Loucy (cell line): ENCODE measurements at regions not wholly inside any gene's neighbourhood (a gene's known extent, or its start where the extent isn't known, plus 50 kb on each side); places are given as distances from the start of the nearest gene placed in this dataset.

Experiments used
- H2AFZ ChIP-seq: fragments of 200-600 bp; sonication (generic); 2 replicates; pipeline ENCODE4 v1.6.0; 2016; ENCODE audit warnings: antibody characterized with exemption, mild to moderate bottlenecking, low read length, moderate library complexity
- H3F3A ChIP-seq: fragments of 200-600 bp; 2 replicates; pipeline ENCODE4 v1.6.0; 2016; ENCODE audit warnings: antibody characterized with exemption, low read depth, mild to moderate bottlenecking
- H3K27me3 ChIP-seq: fragments of 200-600 bp; sonication (generic); 2 replicates; pipeline ENCODE4 v1.6.1; 2014; ENCODE audit warnings: low read length, mild to moderate bottlenecking; ENCODE audit not compliant: insufficient read depth, poor library complexity, severe bottlenecking
- H3K36me3 ChIP-seq: fragments of 200-600 bp; sonication (generic); 2 replicates; pipeline ENCODE4 v1.6.1; 2016; ENCODE audit warnings: low read length; ENCODE audit not compliant: insufficient read depth
- H3K4me1 ChIP-seq: fragments of 200-600 bp; sonication (generic); 2 replicates; pipeline ENCODE4 v1.5.1; 2014; ENCODE audit warnings: low read length, mild to moderate bottlenecking; ENCODE audit not compliant: insufficient read depth, poor library complexity, severe bottlenecking
- H3K4me2 ChIP-seq: fragments of 200-600 bp; sonication (generic); 2 replicates; pipeline ENCODE4 v1.6.0; 2014; ENCODE audit warnings: antibody characterized with exemption, low read length, low read depth, mild to moderate bottlenecking; ENCODE audit not compliant: poor library complexity, severe bottlenecking
- H3K4me3 ChIP-seq: fragments of 200-600 bp; sonication (generic); 2 replicates; pipeline ENCODE4 v1.5.1; 2014; ENCODE audit warnings: low read length, mild to moderate bottlenecking, mixed read lengths; ENCODE audit not compliant: poor library complexity, severe bottlenecking
- H3K79me2 ChIP-seq: fragments of 200-600 bp; sonication (generic); 2 replicates; pipeline ENCODE4 v1.6.1; 2014; ENCODE audit warnings: low read length; ENCODE audit not compliant: insufficient read depth
- H3K9ac ChIP-seq: fragments of 200-600 bp; sonication (generic); 2 replicates; pipeline ENCODE4 v1.6.0; 2014; ENCODE audit warnings: mild to moderate bottlenecking, low read depth, low read length, moderate library complexity; ENCODE audit not compliant: poor library complexity, severe bottlenecking
- H3K9me2 ChIP-seq: fragments of 200-600 bp; sonication (generic); replicated peaks from 2 replicates; pipeline ENCODE4 v1.6.1; 2016; ENCODE audit warnings: low read depth, low read length, mixed read lengths
- H3K9me3 ChIP-seq: fragments of 200-600 bp; sonication (generic); 2 replicates; pipeline ENCODE4 v1.6.1; 2014; ENCODE audit warnings: mild to moderate bottlenecking, antibody characterized with exemption, low read length, low read depth; ENCODE audit not compliant: insufficient read depth
- H4K20me1 ChIP-seq: fragments of 200-600 bp; sonication (generic); 2 replicates; pipeline ENCODE4 v1.6.0; 2014; ENCODE audit warnings: antibody characterized with exemption, low read length, mild to moderate bottlenecking; ENCODE audit not compliant: insufficient read depth, poor library complexity, severe bottlenecking
- EZH2phosphoT487 ChIP-seq: fragments of 200-600 bp; IDR thresholded peaks from 2 replicates; pipeline ENCODE4 v1.6.1; 2018; ENCODE audit warnings: antibody characterized with exemption, mild to moderate bottlenecking, moderate library complexity, borderline replicate concordance
- TF ChIP-seq, protein P1 (sequence below): fragments of 200-600 bp; sonication (generic); conservative IDR thresholded peaks from 2 replicates; pipeline ENCODE4 v1.5.1; 2014; ENCODE audit warnings: mild to moderate bottlenecking, antibody characterized with exemption, low read length

DNA sequence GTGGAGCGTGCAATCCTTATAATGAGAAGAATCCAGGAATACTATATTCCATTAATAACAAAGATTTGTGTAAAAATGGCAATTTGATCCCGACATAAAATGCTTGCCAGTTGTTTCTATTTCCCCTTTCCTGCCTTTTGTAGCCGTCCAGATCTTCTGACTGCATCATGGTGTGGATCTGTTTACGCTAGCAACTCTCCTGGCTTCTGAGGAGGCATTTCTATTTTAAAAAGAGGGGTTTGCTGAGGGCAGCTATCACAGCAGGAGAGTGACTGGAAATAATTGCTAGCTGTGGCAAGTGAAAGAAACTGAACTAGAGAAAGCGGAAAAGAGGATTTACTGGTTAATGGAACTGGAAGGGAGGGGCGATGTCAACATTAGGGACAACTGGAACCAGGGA lies 145.6 kb downstream of the ATP23 start:
- Histone ChIP-seq H3K9me2 (no peaks in the 10 kb centered on the region), H3K27me3 (no peaks in the 10 kb centered on the region), H2AFZ (no peak overlapping the region), H3K4me1 (no peaks in the 10 kb centered on the region), H3K4me3 (no peak overlapping the region), H3K36me3 (no peaks in the 10 kb centered on the region), H4K20me1 (no peaks in the 10 kb centered on the region), H3F3A (no peaks in the 10 kb centered on the region), H3K79me2 (no peaks in the 10 kb centered on the region), H3K9me3 (no peaks in the 10 kb centered on the region), H3K4me2 (no peak overlapping the region), H3K9ac (no peak overlapping the region)
- TF ChIP-seq EZH2phosphoT487 = no peak
- TF ChIP-seq, protein P1, sequence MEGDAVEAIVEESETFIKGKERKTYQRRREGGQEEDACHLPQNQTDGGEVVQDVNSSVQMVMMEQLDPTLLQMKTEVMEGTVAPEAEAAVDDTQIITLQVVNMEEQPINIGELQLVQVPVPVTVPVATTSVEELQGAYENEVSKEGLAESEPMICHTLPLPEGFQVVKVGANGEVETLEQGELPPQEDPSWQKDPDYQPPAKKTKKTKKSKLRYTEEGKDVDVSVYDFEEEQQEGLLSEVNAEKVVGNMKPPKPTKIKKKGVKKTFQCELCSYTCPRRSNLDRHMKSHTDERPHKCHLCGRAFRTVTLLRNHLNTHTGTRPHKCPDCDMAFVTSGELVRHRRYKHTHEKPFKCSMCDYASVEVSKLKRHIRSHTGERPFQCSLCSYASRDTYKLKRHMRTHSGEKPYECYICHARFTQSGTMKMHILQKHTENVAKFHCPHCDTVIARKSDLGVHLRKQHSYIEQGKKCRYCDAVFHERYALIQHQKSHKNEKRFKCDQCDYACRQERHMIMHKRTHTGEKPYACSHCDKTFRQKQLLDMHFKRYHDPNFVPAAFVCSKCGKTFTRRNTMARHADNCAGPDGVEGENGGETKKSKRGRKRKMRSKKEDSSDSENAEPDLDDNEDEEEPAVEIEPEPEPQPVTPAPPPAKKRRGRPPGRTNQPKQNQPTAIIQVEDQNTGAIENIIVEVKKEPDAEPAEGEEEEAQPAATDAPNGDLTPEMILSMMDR = no peak

DNA sequence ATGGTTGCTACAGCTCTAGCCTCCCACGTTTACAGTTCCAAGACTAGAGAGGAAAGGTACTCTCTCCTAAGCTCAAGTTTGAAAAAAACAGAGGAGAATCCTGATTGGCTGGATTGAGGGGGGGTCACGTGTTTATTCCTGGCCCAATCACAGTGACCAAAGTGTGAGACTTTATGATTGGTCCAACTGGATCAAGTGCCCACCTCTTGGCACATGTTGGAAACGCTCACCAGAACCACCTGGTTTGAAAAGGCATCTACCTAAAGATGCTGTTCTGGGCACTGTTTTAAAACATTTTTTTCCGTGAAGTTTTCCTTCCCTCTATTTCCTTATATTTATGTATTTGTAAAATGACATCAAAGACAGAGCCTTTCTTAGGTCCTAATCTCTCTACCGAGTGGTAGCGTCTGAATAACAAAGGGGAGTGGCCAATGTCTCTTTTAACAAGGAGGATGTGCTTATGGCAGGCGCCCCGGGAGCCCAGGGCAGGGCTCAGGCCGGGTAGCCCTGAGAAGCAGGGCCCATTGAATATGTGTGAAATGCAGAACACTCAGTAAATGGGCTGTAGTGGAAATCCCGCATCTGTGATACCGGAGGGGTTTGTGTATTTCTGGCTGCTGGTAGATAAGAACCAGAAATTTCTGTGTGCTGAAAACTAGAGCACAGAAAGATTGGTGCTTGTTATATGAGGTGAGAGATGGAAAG lies 146.2 kb downstream of the ATP23 start:
- Histone ChIP-seq H3K4me3 (no peak overlapping the region), H3K4me2 (no peak overlapping the region), H3K79me2 (no peaks in the 10 kb centered on the region), H3K9me3 (no peaks in the 10 kb centered on the region), H3K36me3 (no peaks in the 10 kb centered on the region), H3K9me2 (no peaks in the 10 kb centered on the region), H3K27me3 (no peaks in the 10 kb centered on the region), H3K4me1 (no peaks in the 10 kb centered on the region), H3F3A (no peaks in the 10 kb centered on the region), H2AFZ (no peak overlapping the region), H4K20me1 (no peaks in the 10 kb centered on the region), H3K9ac (no peak overlapping the region)
- TF ChIP-seq, protein P1 = no peak
- no peak for TF ChIP-seq EZH2phosphoT487

DNA sequence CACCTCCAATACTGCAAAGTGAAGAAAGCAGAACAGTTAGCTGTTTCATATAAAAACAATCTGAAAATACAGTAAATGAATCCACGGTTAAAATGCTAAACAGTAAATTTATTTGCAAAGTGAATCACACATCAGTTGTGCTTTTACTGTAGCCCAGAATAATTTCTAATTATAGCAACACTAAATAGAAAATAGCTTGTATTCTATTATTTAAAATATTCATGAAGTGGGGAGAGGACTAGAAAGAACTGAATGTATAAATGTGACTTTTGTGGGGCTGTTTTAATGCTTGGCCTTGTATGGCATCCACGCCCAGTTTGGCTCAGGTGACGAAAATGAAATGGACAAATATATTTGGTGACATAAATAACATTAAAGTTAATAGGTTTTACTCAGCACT lies 148.2 kb downstream of the ATP23 start:
- no peaks in the 10 kb centered on the region for H3K36me3 ChIP-seq
- no peaks in the 10 kb centered on the region for H3F3A ChIP-seq
- no peak overlapping the region for H3K9ac ChIP-seq
- H3K79me2 ChIP-seq = no peaks in the 10 kb centered on the region
- TF ChIP-seq EZH2phosphoT487 = no peak
- TF ChIP-seq, protein P1 = no peak
- H3K4me2 ChIP-seq = no peak overlapping the region
- H3K9me3 ChIP-seq = no peaks in the 10 kb centered on the region
- no peak overlapping the region for H2AFZ ChIP-seq
- no peaks in the 10 kb centered on the region for H3K4me1 ChIP-seq
- H3K27me3 ChIP-seq = no peaks in the 10 kb centered on the region
- H4K20me1 ChIP-seq = no peaks in the 10 kb centered on the region
- no peak overlapping the region for H3K4me3 ChIP-seq
- no peaks in the 10 kb centered on the region for H3K9me2 ChIP-seq
